ENCODE measurements at regions not wholly inside any gene's neighbourhood (a gene's known extent, or its start where the extent isn't known, plus 50 kb on each side); places are given as distances from the start of the nearest gene placed in this dataset.

DNA sequence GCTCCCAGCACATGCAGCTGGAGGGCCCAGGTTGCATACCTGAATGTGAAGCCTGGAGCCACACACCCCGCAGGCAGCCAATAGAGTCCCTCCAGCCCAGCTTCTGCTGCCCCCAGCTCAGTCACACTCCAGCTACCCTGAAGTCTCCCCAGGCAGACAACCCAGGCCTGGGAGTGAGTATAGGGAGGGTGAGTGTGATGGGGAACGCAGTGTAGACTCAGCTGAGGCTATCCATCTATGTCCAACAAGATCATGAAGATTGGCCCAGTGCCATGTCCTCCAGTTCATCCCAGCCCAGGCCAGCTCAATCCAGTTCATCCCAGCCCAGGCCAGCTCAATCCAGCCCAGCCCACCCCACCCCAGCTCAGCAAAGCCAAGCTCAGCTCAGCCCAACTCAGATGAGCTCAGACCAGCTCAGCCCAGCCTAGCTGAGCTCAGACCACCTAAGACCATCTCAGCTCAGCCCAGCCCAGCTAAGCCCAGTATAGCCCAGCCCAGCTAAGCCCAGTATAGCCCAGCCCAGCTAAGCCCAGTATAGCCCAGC is 330.4 kb downstream of the TMEM121 start:
- Histone ChIP-seq H3K9ac (ENCODE audit: insufficient read depth, low read depth, low read length) (no peak overlapping the region), H3K9me3 (ENCODE audit: low read length) (no peaks in the 10 kb centered on the region), H3K27me3 (ENCODE audit: control insufficient read depth in 1 of 2, insufficient read depth in 2 of 2, low read length in 2 of 2) (peaks cover 8 to 28% of the 10 kb centered on the region in 2 experiments; a peak in 4 of 5 replicates), H3K4me2 (ENCODE audit: low read depth, low read length) (no peak overlapping the region), H3K36me3 (replicated peaks in 1 of 2; ENCODE audit: control insufficient read depth in 1 of 2, insufficient read depth in 2 of 2, low read length in 2 of 2) (no peaks in the 10 kb centered on the region), H3K4me3 (replicated peaks in 1 of 3; ENCODE audit: insufficient read depth in 1 of 3, low read depth in 2 of 3, low read length in 3 of 3) (no peak overlapping the region), H2AFZ (ENCODE audit: low read length) (no peak overlapping the region), H3K79me2 (ENCODE audit: insufficient read depth, low read length) (no peaks in the 10 kb centered on the region), H4K20me1 (ENCODE audit: insufficient read depth, low read length) (no peaks in the 10 kb centered on the region), H3K4me1 (ENCODE audit: insufficient read depth, low read length) (no peaks in the 10 kb centered on the region), H3K27ac (ENCODE audit: extremely low read length, insufficient read depth, low read length) (no peak overlapping the region)
- DNase-seq (ENCODE audit: low spot score) (no peak), ATAC-seq (no peak), FAIRE-seq (no peak)
- POLR2A ChIA-PET = no interaction called here
- CTCF ChIA-PET (ENCODE audit: low intra/inter-chr PET ratio, low total read pairs) = no interaction called here
- BruUV-seq (replicated peaks) = no TSS peak
- in situ Hi-C loops (cut with HindIII; ENCODE audit: extremely low pct_ligation_motif_present, low pct_unique_long_range_greater_than_20kb) = no loop called here
- no CpG with 5 or more reads among the region's 2 CpGs for WGBS (ENCODE audit: low lambda C conversion rate)
- intact Hi-C loops (cut with micrococcal nuclease; ENCODE audit: unreplicated experiment) = no loop called here
- TF ChIP-seq NRL (CRISPR knock-in tag; IDR thresholded peaks at IDR 0.05; ENCODE audit: borderline replicate concordance) (no peak), NONO (IDR thresholded peaks at IDR 0.05) (no peak), NONO (CRISPR knock-in tag; conservative IDR thresholded peaks at IDR 0.05) (no peak), ZC3H13 (CRISPR knock-in tag; IDR thresholded peaks at IDR 0.05) (no peak), ZFP41 (CRISPR knock-in tag; IDR thresholded peaks at IDR 0.05; ENCODE audit: borderline replicate concordance) (no peak), YEATS2 (CRISPR knock-in tag; IDR thresholded peaks at IDR 0.05; ENCODE audit: borderline replicate concordance) (no peak)

- Histone ChIP-seq H4K20me1 (ENCODE audit: insufficient read depth, low read length) (no peaks in the 10 kb centered on the region), H3K9ac (ENCODE audit: insufficient read depth, low read depth, low read length) (no peak overlapping the region), H3K4me3 (replicated peaks in 1 of 3; ENCODE audit: insufficient read depth in 1 of 3, low read depth in 2 of 3, low read length in 3 of 3) (no peak overlapping the region), H3K79me2 (ENCODE audit: insufficient read depth, low read length) (no peaks in the 10 kb centered on the region), H3K4me1 (ENCODE audit: insufficient read depth, low read length) (no peaks in the 10 kb centered on the region), H3K9me3 (ENCODE audit: low read length) (no peaks in the 10 kb centered on the region), H3K27ac (ENCODE audit: extremely low read length, insufficient read depth, low read length) (no peak overlapping the region), H3K4me2 (ENCODE audit: low read depth, low read length) (no peak overlapping the region), H3K27me3 (ENCODE audit: control insufficient read depth in 1 of 2, insufficient read depth in 2 of 2, low read length in 2 of 2) (peaks cover 8 to 30% of the 10 kb centered on the region in 2 experiments; a peak in 4 of 5 replicates), H2AFZ (ENCODE audit: low read length) (no peak overlapping the region), H3K36me3 (replicated peaks in 1 of 2; ENCODE audit: control insufficient read depth in 1 of 2, insufficient read depth in 2 of 2, low read length in 2 of 2) (no peaks in the 10 kb centered on the region)
- ChIA-PET CTCF (ENCODE audit: low intra/inter-chr PET ratio, low total read pairs) (no interaction called here), POLR2A (no interaction called here)
- no CpG with 5 or more reads among the region's 1 CpG for WGBS (ENCODE audit: low lambda C conversion rate)
- FAIRE-seq (no peak), ATAC-seq (no peak), DNase-seq (ENCODE audit: low spot score) (no peak)
- in situ Hi-C loops (cut with HindIII; ENCODE audit: extremely low pct_ligation_motif_present, low pct_unique_long_range_greater_than_20kb) (no loop called here), intact Hi-C loops (cut with micrococcal nuclease; ENCODE audit: unreplicated experiment) (no loop called here)
- no TSS peak for BruUV-seq (replicated peaks)
- TF ChIP-seq RBM22 (optimal IDR thresholded peaks at IDR 0.05; ENCODE audit: low read length) (no peak), ZNF790 (CRISPR knock-in tag; IDR thresholded peaks at IDR 0.05; ENCODE audit: borderline replicate concordance) (no peak), ZMYM3 (CRISPR knock-in tag; IDR thresholded peaks at IDR 0.05) (no peak), ARNTL (CRISPR knock-in tag; IDR thresholded peaks at IDR 0.05) (no peak), CREBL2 (CRISPR knock-in tag; IDR thresholded peaks at IDR 0.05; ENCODE audit: borderline replicate concordance) (no peak), ZNF775 (CRISPR knock-in tag; IDR thresholded peaks at IDR 0.05; ENCODE audit: borderline replicate concordance) (no peak), NCOR1 (IDR thresholded peaks at IDR 0.05; ENCODE audit: borderline replicate concordance, low read length) (no peak), ESRRA (CRISPR knock-in tag; IDR thresholded peaks at IDR 0.05; ENCODE audit: low read depth) (no peak), ZNF557 (CRISPR knock-in tag; IDR thresholded peaks at IDR 0.05) (no peak), POLR2AphosphoS2 (IDR thresholded peaks at IDR 0.05; ENCODE audit: low read depth, low read length) (no peak)
- TF ChIP-seq, protein P1, sequence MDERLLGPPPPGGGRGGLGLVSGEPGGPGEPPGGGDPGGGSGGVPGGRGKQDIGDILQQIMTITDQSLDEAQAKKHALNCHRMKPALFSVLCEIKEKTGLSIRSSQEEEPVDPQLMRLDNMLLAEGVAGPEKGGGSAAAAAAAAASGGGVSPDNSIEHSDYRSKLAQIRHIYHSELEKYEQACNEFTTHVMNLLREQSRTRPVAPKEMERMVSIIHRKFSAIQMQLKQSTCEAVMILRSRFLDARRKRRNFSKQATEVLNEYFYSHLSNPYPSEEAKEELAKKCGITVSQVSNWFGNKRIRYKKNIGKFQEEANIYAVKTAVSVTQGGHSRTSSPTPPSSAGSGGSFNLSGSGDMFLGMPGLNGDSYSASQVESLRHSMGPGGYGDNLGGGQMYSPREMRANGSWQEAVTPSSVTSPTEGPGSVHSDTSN (CRISPR knock-in tag; IDR thresholded peaks at IDR 0.05) = no peak
- TF ChIP-seq, protein P2, sequence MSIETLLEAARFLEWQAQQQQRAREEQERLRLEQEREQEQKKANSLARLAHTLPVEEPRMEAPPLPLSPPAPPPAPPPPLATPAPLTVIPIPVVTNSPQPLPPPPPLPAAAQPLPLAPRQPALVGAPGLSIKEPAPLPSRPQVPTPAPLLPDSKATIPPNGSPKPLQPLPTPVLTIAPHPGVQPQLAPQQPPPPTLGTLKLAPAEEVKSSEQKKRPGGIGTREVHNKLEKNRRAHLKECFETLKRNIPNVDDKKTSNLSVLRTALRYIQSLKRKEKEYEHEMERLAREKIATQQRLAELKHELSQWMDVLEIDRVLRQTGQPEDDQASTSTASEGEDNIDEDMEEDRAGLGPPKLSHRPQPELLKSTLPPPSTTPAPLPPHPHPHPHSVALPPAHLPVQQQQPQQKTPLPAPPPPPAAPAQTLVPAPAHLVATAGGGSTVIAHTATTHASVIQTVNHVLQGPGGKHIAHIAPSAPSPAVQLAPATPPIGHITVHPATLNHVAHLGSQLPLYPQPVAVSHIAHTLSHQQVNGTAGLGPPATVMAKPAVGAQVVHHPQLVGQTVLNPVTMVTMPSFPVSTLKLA (IDR thresholded peaks at IDR 0.05) = no peak
Measured at GRCh38 chr14:105857220-105857825, 330.9 kb downstream of the TMEM121 start.

Measured in HepG2 (cell line).